Stimulated activated CD8-positive, alpha-beta memory T cell treated with anti-CD3 and anti-CD28 coated beads, Interleukin-4, amount 100 ng/mL, for 24 hours (primary cell): ENCODE measurements at regions not wholly inside any gene's neighbourhood (a gene's known extent, or its start where the extent isn't known, plus 50 kb on each side); places are given as distances from the start of the nearest gene placed in this dataset.
A peak's percentile ranks its signal among the peaks of the same experiment; 100 is the strongest.
"Not testable (repeated sequence)": the region's sequence is repeated elsewhere in the genome, so short reads cannot be mapped to it uniquely, and the experiment has no call there.

ENCODE experiments used
- DNase-seq: peaks from one replicate; pipeline ENCODE4 v3.0.0-alpha.2; 2020; ENCODE audit warnings: low read depth

DNA sequence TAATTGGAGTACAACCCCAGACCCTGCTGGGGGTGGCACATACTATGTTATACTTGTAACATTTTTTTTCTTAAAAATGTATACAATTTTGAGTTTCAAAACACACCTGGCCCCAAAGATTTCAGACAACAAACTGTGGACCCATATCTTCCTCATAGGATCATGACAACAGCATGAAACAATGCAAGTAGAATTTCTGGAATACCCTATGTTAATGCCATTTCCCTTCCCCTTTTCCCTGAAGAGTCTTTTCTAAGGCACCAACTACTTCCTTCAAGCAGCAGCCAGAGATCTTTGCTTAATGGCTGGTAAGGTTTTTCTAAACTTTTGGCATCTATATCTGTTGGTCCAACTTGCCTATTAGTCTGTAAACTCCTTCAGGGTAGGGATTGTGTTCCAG is 99.9 kb upstream of the SERBP1 start:
- DNase-seq = no peak

DNA sequence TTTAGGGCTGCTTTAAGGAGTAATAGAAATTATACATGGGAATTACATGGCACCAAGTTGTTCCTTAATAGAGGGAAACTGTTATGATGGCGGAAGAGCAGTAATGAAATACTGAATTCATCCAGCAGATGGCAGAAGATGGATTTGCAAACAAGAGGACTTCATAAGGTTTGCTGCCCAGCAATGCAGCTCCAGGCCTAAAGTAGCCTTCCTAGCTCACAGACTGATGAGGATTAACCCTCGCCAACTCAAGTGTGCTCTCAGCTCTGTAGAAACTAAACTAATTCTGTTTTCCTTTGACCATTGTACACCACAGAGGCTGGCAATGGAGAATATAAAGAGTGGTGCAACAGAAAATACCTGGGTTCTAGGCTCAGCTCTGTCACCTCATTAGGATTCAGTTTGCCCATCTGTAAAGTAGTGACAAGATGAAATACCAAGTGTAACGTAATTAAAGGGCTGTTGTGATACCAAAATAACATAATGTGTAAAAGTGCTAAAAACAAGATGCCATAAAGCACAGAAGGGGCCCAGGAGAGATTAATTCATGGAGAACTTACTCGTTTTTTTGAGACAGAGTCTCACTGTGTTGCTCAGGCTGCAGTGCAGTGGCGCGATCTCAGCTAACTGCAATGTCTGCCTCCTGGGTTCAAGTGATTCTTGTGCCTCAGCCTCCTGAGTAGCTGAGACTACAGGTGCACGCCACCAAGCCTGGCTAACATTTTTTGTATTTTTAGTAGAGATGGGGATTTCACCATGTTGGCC is 102.4 kb upstream of the SERBP1 start:
- no peak for DNase-seq

- no peak for DNase-seq
Measured at GRCh38 chr1:67534627-67535065, 104.4 kb upstream of the SERBP1 start.

DNA sequence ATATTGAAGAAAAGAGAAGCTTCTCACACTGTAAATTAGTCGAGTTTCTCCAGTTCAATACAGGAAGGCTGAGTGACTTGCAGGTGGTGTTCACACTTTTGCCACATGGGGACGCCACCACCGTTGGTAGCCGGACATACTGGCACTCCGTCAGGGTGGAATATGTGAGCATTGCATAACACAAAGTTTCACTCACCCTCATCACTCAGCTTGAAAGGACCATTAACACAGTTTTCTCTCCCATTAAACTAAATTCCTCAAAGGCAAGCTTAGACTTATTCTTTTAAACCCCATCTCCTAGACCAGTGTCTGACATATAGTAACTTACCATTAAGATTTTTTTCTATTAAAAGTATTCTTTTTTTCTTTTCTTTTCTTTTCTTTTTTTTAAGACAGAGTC is 105.3 kb upstream of the SERBP1 start:
- peak; percentile 19 for DNase-seq

DNA sequence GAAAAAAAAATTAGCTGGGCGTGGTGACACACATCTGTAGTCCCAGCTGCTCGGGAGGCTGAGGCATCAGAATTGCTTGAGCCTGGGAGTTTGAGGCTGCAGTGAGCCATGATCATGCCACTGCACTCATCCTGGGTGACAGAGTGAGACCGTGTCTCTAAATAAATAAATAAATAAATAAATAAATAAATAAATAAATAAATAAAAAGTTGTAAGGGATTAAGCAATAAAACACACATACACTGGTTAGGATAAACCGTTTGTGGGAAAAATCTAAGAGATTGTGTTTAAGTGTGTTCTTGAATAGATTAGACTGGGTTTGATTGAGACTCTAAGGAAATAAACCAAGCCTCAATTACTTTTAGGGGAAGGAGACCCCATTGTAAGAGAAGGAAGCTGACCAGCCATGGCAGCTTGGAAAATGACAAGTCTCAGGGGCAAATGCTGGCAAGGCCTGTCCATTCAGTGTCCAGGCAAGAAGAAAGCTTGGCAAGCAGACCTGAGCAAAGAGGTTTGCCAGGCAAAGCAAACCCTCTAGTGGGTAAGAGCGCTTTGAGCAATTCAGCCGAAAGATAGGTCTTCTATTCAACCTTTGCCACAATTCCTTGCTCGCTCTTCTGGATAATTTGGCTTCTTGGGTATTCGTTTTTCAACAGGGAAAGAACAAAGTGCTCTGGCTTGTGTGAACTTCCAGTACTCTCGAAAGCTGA is 106.9 kb upstream of the SERBP1 start:
- no peak for DNase-seq

- no peak for DNase-seq
Measured at GRCh38 chr1:67537667-67538018, 107.4 kb upstream of the SERBP1 start.

- DNase-seq = no peak
Measured at GRCh38 chr1:67540025-67540732, 110.0 kb upstream of the SERBP1 start.

- no peak for DNase-seq
Measured at GRCh38 chr1:67540733-67541125, 110.5 kb upstream of the SERBP1 start.

- DNase-seq = no peak
Measured at GRCh38 chr1:67542747-67543146, 112.5 kb upstream of the SERBP1 start.

DNA sequence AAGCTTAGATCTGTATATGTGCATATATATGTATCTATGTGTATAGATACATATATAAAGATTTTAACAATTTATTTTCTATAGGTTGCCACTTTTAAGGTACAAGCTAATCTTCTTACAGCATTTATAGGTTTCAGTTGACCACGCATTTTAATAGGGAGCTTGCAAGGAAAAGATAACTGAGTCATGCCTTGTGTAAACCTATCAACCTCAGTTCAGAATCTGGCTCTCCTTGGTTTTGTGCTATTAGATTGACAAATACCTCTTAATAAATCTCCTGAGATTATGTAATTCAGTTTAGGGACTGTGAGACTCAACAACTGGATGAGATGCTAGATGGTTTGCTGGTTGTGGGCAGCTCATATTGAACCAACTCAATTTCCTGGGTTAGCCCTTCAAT is 114.7 kb upstream of the SERBP1 start:
- DNase-seq = no peak

DNA sequence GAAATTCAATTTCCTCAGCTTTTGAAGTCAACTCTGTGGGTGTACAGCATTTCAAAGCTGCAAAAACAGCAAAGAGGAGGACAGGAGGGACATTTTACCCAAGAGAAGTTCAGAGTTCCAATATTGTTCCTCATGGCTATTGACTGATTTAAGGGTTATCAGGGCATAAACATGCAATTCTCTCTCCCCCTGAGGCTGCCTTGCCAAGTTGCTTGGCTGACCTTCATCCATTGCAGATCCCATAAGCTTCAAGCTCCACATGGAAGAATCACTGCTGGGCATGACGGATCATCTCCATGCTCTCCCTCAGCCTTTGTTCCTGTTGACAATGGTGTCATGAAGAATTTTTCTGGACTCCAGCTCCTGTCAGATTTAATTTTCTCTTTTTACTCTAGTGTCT is 115.2 kb upstream of the SERBP1 start:
- DNase-seq = no peak

DNA sequence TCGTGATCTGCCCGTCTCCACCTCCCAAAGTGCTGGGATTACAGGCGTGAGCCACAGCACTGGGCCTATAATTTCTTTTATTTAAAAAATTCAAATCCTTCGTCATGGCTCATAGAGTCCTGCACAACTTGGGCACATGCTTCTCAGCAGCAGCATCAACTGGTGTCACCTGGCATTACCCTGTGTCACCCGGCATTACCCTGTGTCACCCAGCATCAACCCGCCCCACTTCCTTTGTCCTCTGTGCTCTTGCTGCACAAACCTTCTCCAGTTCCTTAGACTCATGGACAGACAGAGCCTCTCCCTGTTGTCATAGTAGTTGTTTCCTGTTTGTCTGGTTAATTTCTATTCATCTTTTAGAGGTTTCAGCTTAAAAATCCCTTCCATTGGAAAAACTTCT is 121.2 kb upstream of the SERBP1 start:
- DNase-seq = no peak

DNA sequence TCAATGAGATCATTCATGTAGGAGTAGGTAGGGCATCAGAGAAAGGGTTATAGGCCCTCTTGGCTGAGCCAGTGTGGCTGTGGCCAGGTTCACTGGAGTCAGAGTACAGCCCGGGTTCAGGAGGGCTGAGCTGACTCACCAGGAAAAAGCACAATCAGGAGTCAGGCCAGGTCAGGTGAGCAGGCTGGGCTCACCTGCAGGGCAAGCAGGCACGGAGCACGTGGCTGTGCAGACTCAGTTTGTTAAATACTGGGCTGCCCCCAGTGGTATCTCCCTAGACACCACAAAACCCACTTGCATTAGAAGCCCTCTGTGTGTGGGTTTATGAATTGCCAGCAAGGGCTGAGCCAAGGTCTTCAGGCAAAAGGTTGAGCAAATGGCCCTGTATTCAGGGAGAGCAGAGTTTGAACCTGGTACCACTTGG is 122.1 kb upstream of the SERBP1 start:
- no peak for DNase-seq

DNA sequence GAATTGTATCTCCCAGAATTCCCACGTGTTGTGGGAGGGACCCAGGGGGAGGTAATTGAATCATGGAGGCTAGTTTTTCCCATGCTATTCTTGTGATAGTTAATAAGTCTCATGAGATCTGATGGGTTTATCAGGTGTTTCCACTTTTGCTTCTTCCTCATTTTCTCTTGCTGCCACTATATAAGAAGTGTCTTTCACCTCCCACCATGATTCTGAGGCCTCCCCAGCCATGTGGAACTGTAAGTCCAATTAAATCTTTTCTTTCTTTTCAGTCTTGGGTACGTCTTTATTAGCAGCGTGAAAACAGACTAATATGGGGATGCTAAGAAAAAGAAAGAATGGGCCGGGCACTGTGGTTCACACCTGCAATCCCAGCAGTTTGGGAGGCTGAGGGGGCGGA is 124.0 kb upstream of the SERBP1 start:
- DNase-seq = not testable (repeated sequence)

DNA sequence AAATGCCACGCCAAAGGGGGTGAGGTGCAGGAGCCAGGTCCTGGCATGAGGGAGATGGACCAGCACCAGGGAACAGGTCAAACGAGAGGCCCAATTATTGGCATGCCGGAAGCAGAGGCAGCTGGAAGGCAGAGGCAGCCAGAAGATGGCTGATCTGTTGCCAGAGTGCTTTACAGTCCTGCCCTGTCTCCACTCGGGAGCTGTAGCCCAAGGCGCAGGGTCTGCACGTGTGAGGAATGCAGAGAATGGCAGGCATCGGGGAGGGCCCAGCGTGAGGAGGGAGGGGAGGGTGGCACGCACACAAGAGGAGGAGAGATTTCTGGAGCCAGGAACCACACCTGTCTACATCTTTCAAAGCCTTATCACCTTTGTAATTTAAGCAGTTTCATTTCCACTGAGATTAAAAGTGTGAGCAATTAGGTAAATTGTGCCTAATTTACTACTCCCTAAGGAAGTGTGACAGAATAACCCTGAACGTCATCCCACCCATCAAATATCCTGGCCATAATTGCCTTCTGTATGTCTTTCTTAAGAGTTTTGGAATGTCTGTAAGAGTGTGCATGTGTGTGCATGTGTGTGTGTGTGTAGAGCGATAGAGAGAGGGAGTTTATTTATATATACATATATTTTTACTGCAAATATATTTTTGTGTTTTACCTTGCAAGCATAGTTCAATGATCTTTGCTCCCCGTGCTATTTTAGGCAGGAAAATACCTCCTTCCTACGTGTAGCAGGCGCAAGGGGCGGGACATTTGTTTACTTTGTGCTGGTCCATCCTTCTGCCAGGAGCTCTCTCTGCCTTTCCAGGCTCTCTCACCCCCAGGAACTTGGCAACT is 125.5 kb upstream of the SERBP1 start:
- no peak for DNase-seq

DNA sequence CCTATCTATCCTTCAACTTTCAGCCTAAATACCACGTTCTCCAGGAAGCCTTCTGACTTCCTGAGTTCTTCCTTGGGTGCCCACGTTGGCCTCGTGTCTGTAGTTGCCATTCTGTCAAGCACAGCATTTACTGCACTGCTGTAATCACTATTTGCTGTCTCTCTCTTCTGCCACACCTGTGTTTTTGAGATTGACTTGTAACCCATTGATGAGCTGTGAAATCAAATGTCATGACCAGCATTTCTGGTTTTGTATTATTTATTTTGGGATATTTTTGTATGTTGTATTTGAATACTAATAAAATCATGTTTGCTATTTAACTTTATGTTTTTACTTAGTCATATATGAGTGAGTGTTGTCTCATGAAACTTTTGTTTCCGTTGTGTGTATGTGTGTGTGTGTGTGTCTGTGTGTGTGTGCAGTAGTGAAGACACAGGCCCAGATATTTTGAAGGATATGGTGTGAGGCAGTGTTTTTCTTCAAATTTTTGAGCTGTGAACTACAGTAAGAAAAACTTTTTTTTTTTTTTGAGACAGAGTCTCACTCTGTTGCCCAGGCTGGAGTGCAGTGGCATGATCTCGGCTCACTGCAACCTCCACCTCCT is 126.2 kb upstream of the SERBP1 start:
- DNase-seq = no peak

GRCh38 chr1:67557696-67558448 is 127.1 kb upstream of the GADD45A start:
- no peak for DNase-seq

DNA sequence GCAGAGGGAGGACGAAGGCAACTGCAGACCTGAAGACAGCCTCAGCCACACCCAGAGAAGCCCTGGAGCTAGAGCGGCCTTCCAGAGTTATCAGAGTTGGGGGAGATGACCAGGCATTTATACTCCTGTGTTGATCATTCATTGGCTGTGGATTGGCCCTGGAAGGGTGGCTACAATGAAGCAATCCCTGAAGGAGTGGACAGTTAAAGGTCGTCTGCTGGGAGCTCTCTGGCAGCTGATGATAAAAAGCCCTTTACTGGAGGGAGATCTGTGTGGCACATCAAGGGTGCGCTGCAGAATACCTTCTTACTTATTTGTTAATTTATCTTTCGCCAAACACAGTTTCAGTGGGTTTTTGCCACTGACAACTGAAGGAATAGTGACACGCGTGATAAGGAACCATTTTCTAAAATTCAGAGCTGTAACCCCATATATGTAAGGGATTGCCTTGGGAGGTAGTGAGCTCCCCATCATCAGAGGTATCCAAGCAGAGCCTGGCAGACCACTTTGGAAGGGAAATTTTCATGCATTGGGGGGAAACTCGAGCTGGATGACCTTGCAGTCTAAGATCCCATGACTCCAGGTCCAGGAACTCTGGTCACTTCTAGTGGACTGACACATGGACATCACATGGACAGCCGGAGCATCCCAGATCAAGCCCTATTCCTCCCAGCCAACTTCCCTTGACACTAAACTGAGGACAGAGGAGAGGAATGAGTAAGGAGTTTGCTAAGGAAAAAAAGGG is 126.4 kb upstream of the GADD45A start:
- DNase-seq = no peak

DNA sequence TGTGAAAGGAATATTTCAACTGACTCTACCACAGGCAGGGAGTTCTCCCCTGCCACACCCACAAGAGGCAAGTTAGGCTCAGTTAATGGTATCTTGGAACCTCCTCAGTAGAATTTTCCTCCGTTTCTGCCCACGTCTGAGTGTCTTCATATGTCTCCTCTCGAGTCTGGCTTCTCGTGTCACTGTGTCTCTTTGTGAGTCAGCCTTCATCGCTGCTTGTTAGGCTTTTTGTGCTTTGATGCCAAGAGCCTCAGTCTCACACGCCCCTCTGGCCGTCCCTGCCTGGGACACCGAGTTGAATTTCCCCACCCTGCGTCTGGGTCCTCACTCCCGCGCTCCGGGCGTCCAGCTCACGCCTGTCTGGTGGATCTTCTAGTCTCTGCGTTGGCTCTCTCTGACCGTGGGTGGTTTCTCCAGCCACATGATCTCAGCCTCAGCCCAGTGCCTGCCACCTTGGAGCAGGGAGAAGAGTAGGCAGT is 125.7 kb upstream of the GADD45A start:
- DNase-seq = no peak

- DNase-seq = no peak
Measured at GRCh38 chr1:67560580-67561255, 124.3 kb upstream of the GADD45A start.
